ENCODE measurements at regions not wholly inside any gene's neighbourhood (a gene's known extent, or its start where the extent isn't known, plus 50 kb on each side); places are given as distances from the start of the nearest gene placed in this dataset.

GRCh38 chr5:20692913-20693312 lies 704.9 kb upstream of the CDH18 start:
- Histone ChIP-seq H3K4me3 (no peak overlapping the region), H3K27me3 (no peaks in the 10 kb centered on the region), H3K9me3 (no peaks in the 10 kb centered on the region), H3K4me1 (no peaks in the 10 kb centered on the region), H3K27ac (no peak overlapping the region), H3K36me3 (no peaks in the 10 kb centered on the region)
- WGBS, 2 donors (ENCODE audit: low coverage in 1 of 2) = 73 to 75% methylated on average over 1 of the region's 1 CpG
- TF ChIP-seq POLR2A (IDR thresholded peaks at IDR 0.05) = no peak
- no peak for TF ChIP-seq EP300 (IDR thresholded peaks at IDR 0.05)
- no peak for TF ChIP-seq POLR2AphosphoS5 (IDR thresholded peaks at IDR 0.05)
- TF ChIP-seq CTCF (IDR thresholded peaks at IDR 0.05) = no peak
- no peak for ATAC-seq

GRCh38 chr5:20683241-20683940 lies 695.4 kb upstream of the CDH18 start:
- 67 to 82% methylated on average over 5 of the region's 5 CpGs for WGBS, 2 donors (ENCODE audit: low coverage in 1 of 2)
- TF ChIP-seq EP300 (IDR thresholded peaks at IDR 0.05) (no peak), CTCF (IDR thresholded peaks at IDR 0.05) (no peak), POLR2A (IDR thresholded peaks at IDR 0.05) (no peak), POLR2AphosphoS5 (IDR thresholded peaks at IDR 0.05) (no peak)
- Histone ChIP-seq H3K4me1 (no peaks in the 10 kb centered on the region), H3K4me3 (no peak overlapping the region), H3K27me3 (no peaks in the 10 kb centered on the region), H3K9me3 (no peaks in the 10 kb centered on the region), H3K36me3 (no peaks in the 10 kb centered on the region), H3K27ac (no peak overlapping the region)
- ATAC-seq = no peak

- no peaks in the 10 kb centered on the region for H3K9me3 ChIP-seq
- H3K4me1 ChIP-seq = no peaks in the 10 kb centered on the region
- H3K4me3 ChIP-seq = no peak overlapping the region
- no peak for TF ChIP-seq EP300 (IDR thresholded peaks at IDR 0.05)
- no peak for TF ChIP-seq POLR2A (IDR thresholded peaks at IDR 0.05)
- TF ChIP-seq CTCF (IDR thresholded peaks at IDR 0.05) = no peak
- no peak for TF ChIP-seq POLR2AphosphoS5 (IDR thresholded peaks at IDR 0.05)
- no peak overlapping the region for H3K27ac ChIP-seq
- 63 to 71% methylated on average over 4 to 5 of the region's 5 CpGs for WGBS, 2 donors (ENCODE audit: low coverage in 1 of 2)
- H3K27me3 ChIP-seq = no peaks in the 10 kb centered on the region
- ATAC-seq = no peak
- H3K36me3 ChIP-seq = no peaks in the 10 kb centered on the region
Measured at GRCh38 chr5:20680718-20681302, 692.8 kb upstream of the CDH18 start.

GRCh38 chr5:20678814-20679298 lies 690.9 kb upstream of the CDH18 start:
- TF ChIP-seq POLR2AphosphoS5 (IDR thresholded peaks at IDR 0.05) (no peak), EP300 (IDR thresholded peaks at IDR 0.05) (no peak), POLR2A (IDR thresholded peaks at IDR 0.05) (no peak), CTCF (IDR thresholded peaks at IDR 0.05) (no peak)
- Histone ChIP-seq H3K4me3 (no peak overlapping the region), H3K4me1 (no peaks in the 10 kb centered on the region), H3K27ac (no peak overlapping the region), H3K36me3 (no peaks in the 10 kb centered on the region), H3K27me3 (no peaks in the 10 kb centered on the region), H3K9me3 (no peaks in the 10 kb centered on the region)
- no peak for ATAC-seq
- WGBS, 2 donors (ENCODE audit: low coverage in 1 of 2) = 67 to 82% methylated on average over 1 of the region's 1 CpG

GRCh38 chr5:20678386-20678785 lies 690.4 kb upstream of the CDH18 start:
- no peak for ATAC-seq
- no peaks in the 10 kb centered on the region for H3K36me3 ChIP-seq
- no peaks in the 10 kb centered on the region for H3K4me1 ChIP-seq
- no peak overlapping the region for H3K27ac ChIP-seq
- no peaks in the 10 kb centered on the region for H3K9me3 ChIP-seq
- TF ChIP-seq EP300 (IDR thresholded peaks at IDR 0.05) (no peak), POLR2A (IDR thresholded peaks at IDR 0.05) (no peak), POLR2AphosphoS5 (IDR thresholded peaks at IDR 0.05) (no peak), CTCF (IDR thresholded peaks at IDR 0.05) (no peak)
- no peak overlapping the region for H3K4me3 ChIP-seq
- no peaks in the 10 kb centered on the region for H3K27me3 ChIP-seq
